SK-N-SH (cell line): ENCODE measurements at regions not wholly inside any gene's neighbourhood (a gene's known extent, or its start where the extent isn't known, plus 50 kb on each side); places are given as distances from the start of the nearest gene placed in this dataset.

ENCODE experiments used
- CTCF ChIA-PET: fragments of 300-600, 350-600 bp; formaldehyde crosslinking; extraction: SDS; loops from one replicate; lab custom pipeline; 2021; lab: Yijun Ruan, JAX
- POLR2A ChIA-PET: fragments of 350-600 bp; sonication (Branson Sonifier 250); formaldehyde crosslinking; extraction: SDS; loops from one replicate; lab custom pipeline; 2020; ENCODE audit warnings: antibody characterized with exemption, inconsistent platforms; lab: Yijun Ruan, JAX
- DNase-seq: peaks from one replicate; pipeline ENCODE4 v3.0.0; 2012
- H2AFZ ChIP-seq: fragments of 200-600 bp; sonication (generic); 2 replicates; pipeline ENCODE4 v1.8.1; 2016; ENCODE audit warnings: antibody characterized with exemption, mild to moderate bottlenecking, low read depth
- H3F3A ChIP-seq: fragments of 200-600 bp; sonication (generic); replicated peaks from 2 replicates; pipeline ENCODE3; 2016; ENCODE audit warnings: antibody characterized with exemption, mild to moderate bottlenecking; ENCODE audit not compliant: insufficient read depth
- H3K27ac ChIP-seq, 2 experiments: fragments of 200-500 bp in 1 of 2; fragments of 200-600 bp in 1 of 2; sonication (Bioruptor generic) in 1 of 2; sonication (generic), shearing (Covaris generic) in 1 of 2; 2 replicates each; pipeline versions ENCODE4 v1.5.1 to v1.6.1; 2014 to 2016; ENCODE audit warnings: low read depth in 2 of 2, inconsistent platforms in 1 of 2, low read length in 1 of 2, mild to moderate bottlenecking in 1 of 2, mixed read lengths in 1 of 2
- H3K27me3 ChIP-seq: fragments of 200-600 bp; sonication (generic), shearing (Covaris generic); 2 replicates; pipeline ENCODE4 v1.6.1; 2016; ENCODE audit warnings: mixed run types; ENCODE audit not compliant: insufficient read depth
- H3K36me3 ChIP-seq, 2 experiments: fragments of 200-500 bp in 1 of 2; fragments of 200-600 bp in 1 of 2; sonication (Bioruptor generic) in 1 of 2; sonication (generic) in 1 of 2; replicated peaks in 1 of 2; 2 replicates each; pipeline versions ENCODE3 to v1.5.1; 2014 to 2016; ENCODE audit warnings: low read length in 1 of 2, mild to moderate bottlenecking in 1 of 2; ENCODE audit not compliant: insufficient read depth in 2 of 2, control insufficient read depth in 1 of 2
- H3K4me1 ChIP-seq, 2 experiments: fragments of 200-500 bp in 1 of 2; fragments of 200-600 bp in 1 of 2; sonication (Bioruptor generic) in 1 of 2; sonication (generic), shearing (Covaris generic) in 1 of 2; 2 replicates each; pipeline versions ENCODE4 v1.5.1 to v1.6.1; 2014 to 2016; ENCODE audit warnings: low read depth in 1 of 2, low read length in 1 of 2, mixed run types in 1 of 2; ENCODE audit not compliant: insufficient read depth in 2 of 2, control insufficient read depth in 1 of 2
- H3K4me2 ChIP-seq: fragments of 200-600 bp; sonication (generic), shearing (Covaris generic); 2 replicates; pipeline ENCODE4 v1.6.1; 2017; ENCODE audit warnings: mixed run types
- H3K4me3 ChIP-seq, 2 experiments: fragments of 200-500 bp in 1 of 2; fragments of 200-600 bp in 1 of 2; sonication (Bioruptor generic) in 1 of 2; sonication (generic), shearing (Covaris generic) in 1 of 2; 2 replicates each; pipeline versions ENCODE4 v1.5.1 to v1.8.1; 2014 to 2016; ENCODE audit warnings: low read depth in 2 of 2, inconsistent platforms in 1 of 2, low read length in 1 of 2, mild to moderate bottlenecking in 1 of 2, mixed read lengths in 1 of 2, moderate library complexity in 1 of 2
- H3K79me2 ChIP-seq: fragments of 200-600 bp; sonication (generic); 2 replicates; pipeline ENCODE4 v1.8.1; 2017; ENCODE audit warnings: mild to moderate bottlenecking; ENCODE audit not compliant: insufficient read depth
- H3K9ac ChIP-seq: fragments of 200-600 bp; sonication (generic); 2 replicates; pipeline ENCODE4 v1.6.1; 2017; ENCODE audit warnings: mixed run types
- H3K9me2 ChIP-seq: fragments of 200-600 bp; sonication (generic); 2 replicates; pipeline ENCODE4 v1.6.1; 2017; ENCODE audit warnings: mixed run types
- H3K9me3 ChIP-seq: fragments of 200-600 bp; sonication (generic); 2 replicates; pipeline ENCODE4 v1.6.1; 2017; ENCODE audit warnings: mixed run types, mild to moderate bottlenecking, moderate library complexity
- H4K20me1 ChIP-seq: fragments of 200-600 bp; sonication (generic); 2 replicates; pipeline ENCODE4 v1.6.1; 2017; ENCODE audit warnings: mild to moderate bottlenecking, mixed run types; ENCODE audit not compliant: insufficient read depth
- ELF1 ChIP-seq: IDR thresholded peaks from 2 replicates; pipeline ENCODE4 v1.4.0; 2012
- EP300 ChIP-seq, 2 experiments: IDR thresholded peaks; 2 replicates each; pipeline versions ENCODE4 v1.4.0 to v1.6.1; 2012; ENCODE audit warnings: borderline replicate concordance in 1 of 2, low read depth in 1 of 2, low read length in 1 of 2
- FOXJ3 ChIP-seq: sonication (generic); formaldehyde crosslinking; IDR thresholded peaks from 2 replicates; pipeline ENCODE4 v1.5.1; 2020; ENCODE audit warnings: mild to moderate bottlenecking, missing genetic modification reagents
- FOXM1 ChIP-seq: IDR thresholded peaks from 2 replicates; pipeline ENCODE4 v1.4.0; 2012; ENCODE audit warnings: low read depth, mild to moderate bottlenecking
- MXI1 ChIP-seq: IDR thresholded peaks from 2 replicates; pipeline ENCODE4 v1.6.1; 2012; ENCODE audit warnings: mild to moderate bottlenecking, low read depth, low read length, improper control_type of control experiment
- NFIC ChIP-seq: IDR thresholded peaks from 2 replicates; pipeline ENCODE4 v1.4.0; 2012; ENCODE audit warnings: borderline replicate concordance
- RCOR1 ChIP-seq: fragments of 150-350 bp; IDR thresholded peaks from 2 replicates; pipeline ENCODE4 v1.6.1; 2017; ENCODE audit warnings: antibody characterized with exemption, low read length
- REST ChIP-seq: IDR thresholded peaks from 2 replicates; pipeline ENCODE4 v1.6.1; 2012; ENCODE audit warnings: mild to moderate bottlenecking, low read depth, low read length, moderate library complexity
- RXRA ChIP-seq: IDR thresholded peaks from 2 replicates; pipeline ENCODE4 v1.4.0; 2012; ENCODE audit warnings: low read depth, mild to moderate bottlenecking, borderline replicate concordance
- SIN3A ChIP-seq: IDR thresholded peaks from 2 replicates; pipeline ENCODE4 v1.6.1; 2012; ENCODE audit warnings: low read depth, mild to moderate bottlenecking, low read length, moderate library complexity, borderline replicate concordance
- TAF1 ChIP-seq: IDR thresholded peaks from 2 replicates; pipeline ENCODE4 v1.6.1; 2012; ENCODE audit warnings: low read depth, mild to moderate bottlenecking, low read length, moderate library complexity, borderline replicate concordance
- TCF12 ChIP-seq: IDR thresholded peaks from 2 replicates; pipeline ENCODE4 v1.4.0; 2012
- TEAD4 ChIP-seq: IDR thresholded peaks from 2 replicates; pipeline ENCODE4 v1.4.0; 2012; ENCODE audit warnings: mild to moderate bottlenecking, borderline replicate concordance; ENCODE audit not compliant: insufficient read depth
- WGBS: methylation state at CpG from one replicate; pipeline ENCODE4 v1.1.6; 2017; ENCODE audit warnings: low lambda C conversion rate; 5-methylcytosine and 5-hydroxymethylcytosine counted together
- TF ChIP-seq, protein P1 (sequence below): fragments of 150-350 bp; IDR thresholded peaks from 2 replicates; pipeline ENCODE4 v1.6.1; 2017; ENCODE audit warnings: antibody characterized with exemption, low read length, low read depth, borderline replicate concordance
- TF ChIP-seq, protein P2 (sequence below): fragments of 200-600 bp; sonication (generic); IDR thresholded peaks from 2 replicates; pipeline ENCODE4 v1.6.1; 2017; ENCODE audit warnings: antibody characterized with exemption, mild to moderate bottlenecking, moderate library complexity

DNA sequence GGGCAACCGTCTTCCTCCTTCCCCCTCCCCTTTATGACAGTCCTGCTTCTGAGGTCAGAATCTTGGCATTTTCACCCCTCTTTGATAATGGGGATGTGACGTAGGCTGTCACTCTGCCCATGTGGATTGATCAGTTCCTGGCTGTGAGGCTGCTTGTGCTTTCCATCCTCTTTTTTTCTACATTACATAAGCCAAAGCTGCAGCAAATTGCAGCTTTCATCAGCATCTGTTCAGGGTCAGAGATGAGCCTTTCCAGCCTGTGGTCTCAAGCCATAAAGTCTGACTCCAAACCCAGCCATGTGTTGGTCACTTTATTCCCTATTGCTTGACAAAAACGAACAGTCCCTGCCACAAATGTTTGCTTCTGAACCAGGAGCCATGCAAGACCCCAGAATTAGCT lies 535.1 kb downstream of the CDH11 start:
- WGBS: 58% methylated on average over 3 of the region's 3 CpGs
- POLR2A ChIA-PET: no interaction called here

DNA sequence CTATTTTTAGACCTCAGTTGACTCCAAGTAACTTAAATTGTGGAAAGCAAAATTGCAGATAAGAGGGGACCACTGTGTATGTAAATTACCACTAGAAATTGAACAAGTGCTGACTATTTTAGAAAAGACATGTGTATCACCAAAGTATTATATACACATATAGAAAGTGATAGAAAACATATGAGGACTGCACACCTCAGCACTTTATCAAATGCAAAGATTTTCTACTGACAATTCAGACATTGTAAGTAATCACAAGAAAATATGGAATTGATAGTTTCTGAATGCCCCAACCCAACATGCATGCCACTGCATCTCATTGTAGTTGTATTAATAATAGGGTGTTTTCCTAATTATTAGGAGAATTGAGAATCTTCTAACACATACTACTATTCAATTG lies 536.5 kb downstream of the CDH11 start:
- no peaks in the 10 kb centered on the region for H3K27me3 ChIP-seq
- H3K4me1 ChIP-seq: peaks cover 0 to 4% of the 10 kb centered on the region in 2 experiments; a peak in 2 of 4 replicates
- no peak overlapping the region for H3K9ac ChIP-seq
- H3K9me2 ChIP-seq: no peaks in the 10 kb centered on the region
- H3K27ac ChIP-seq: no peak overlapping the region
- no peaks in the 10 kb centered on the region for H4K20me1 ChIP-seq
- H3K4me3 ChIP-seq: no peak overlapping the region
- DNase-seq: no peak
- H3K79me2 ChIP-seq: no peaks in the 10 kb centered on the region
- H2AFZ ChIP-seq: no peak overlapping the region
- peaks cover 11% of the 10 kb centered on the region for H3F3A ChIP-seq
- ChIA-PET POLR2A (no interaction called here), CTCF (no interaction called here)
- no peaks in the 10 kb centered on the region for H3K36me3 ChIP-seq
- TF ChIP-seq RXRA (no peak), TEAD4 (no peak), ELF1 (no peak), TAF1 (no peak), TCF12 (no peak), FOXJ3 (no peak), FOXM1 (no peak), SIN3A (no peak), RCOR1 (no peak)
- TF ChIP-seq, protein P1, sequence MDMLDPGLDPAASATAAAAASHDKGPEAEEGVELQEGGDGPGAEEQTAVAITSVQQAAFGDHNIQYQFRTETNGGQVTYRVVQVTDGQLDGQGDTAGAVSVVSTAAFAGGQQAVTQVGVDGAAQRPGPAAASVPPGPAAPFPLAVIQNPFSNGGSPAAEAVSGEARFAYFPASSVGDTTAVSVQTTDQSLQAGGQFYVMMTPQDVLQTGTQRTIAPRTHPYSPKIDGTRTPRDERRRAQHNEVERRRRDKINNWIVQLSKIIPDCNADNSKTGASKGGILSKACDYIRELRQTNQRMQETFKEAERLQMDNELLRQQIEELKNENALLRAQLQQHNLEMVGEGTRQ: no peak
- TF ChIP-seq, protein P2, sequence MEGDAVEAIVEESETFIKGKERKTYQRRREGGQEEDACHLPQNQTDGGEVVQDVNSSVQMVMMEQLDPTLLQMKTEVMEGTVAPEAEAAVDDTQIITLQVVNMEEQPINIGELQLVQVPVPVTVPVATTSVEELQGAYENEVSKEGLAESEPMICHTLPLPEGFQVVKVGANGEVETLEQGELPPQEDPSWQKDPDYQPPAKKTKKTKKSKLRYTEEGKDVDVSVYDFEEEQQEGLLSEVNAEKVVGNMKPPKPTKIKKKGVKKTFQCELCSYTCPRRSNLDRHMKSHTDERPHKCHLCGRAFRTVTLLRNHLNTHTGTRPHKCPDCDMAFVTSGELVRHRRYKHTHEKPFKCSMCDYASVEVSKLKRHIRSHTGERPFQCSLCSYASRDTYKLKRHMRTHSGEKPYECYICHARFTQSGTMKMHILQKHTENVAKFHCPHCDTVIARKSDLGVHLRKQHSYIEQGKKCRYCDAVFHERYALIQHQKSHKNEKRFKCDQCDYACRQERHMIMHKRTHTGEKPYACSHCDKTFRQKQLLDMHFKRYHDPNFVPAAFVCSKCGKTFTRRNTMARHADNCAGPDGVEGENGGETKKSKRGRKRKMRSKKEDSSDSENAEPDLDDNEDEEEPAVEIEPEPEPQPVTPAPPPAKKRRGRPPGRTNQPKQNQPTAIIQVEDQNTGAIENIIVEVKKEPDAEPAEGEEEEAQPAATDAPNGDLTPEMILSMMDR: no peak
- H3K4me2 ChIP-seq: no peak overlapping the region
- H3K9me3 ChIP-seq: peaks cover 11% of the 10 kb centered on the region; the same call in 1 of the 2 replicates

More for the DNA sequence above, 535.1 kb downstream of the CDH11 start:
- no peak overlapping the region for H3K27ac ChIP-seq
- no peak overlapping the region for H3K4me2 ChIP-seq
- H3K4me3 ChIP-seq: no peak overlapping the region
- H3K27me3 ChIP-seq: no peaks in the 10 kb centered on the region
- TF ChIP-seq MXI1: peak; percentile 18; the same call in 1 of the 2 replicates
- no peak for TF ChIP-seq REST
- TF ChIP-seq EP300 (IDR thresholded peaks at IDR 0.05; ENCODE audit: borderline replicate concordance in 1 of 2, low read depth in 1 of 2, low read length in 1 of 2): no peak
- no peak for TF ChIP-seq NFIC
- H3K36me3 ChIP-seq: no peaks in the 10 kb centered on the region
- no peak for DNase-seq
- no peaks in the 10 kb centered on the region for H3K79me2 ChIP-seq
- H3K9me3 ChIP-seq: peaks cover 24% of the 10 kb centered on the region
- H2AFZ ChIP-seq: no peak overlapping the region
- H3K9me2 ChIP-seq: no peaks in the 10 kb centered on the region
- H3F3A ChIP-seq: peaks cover 18% of the 10 kb centered on the region
- peaks cover 0 to 4% of the 10 kb centered on the region in 2 experiments; a peak in 2 of 4 replicates for H3K4me1 ChIP-seq
- H4K20me1 ChIP-seq: no peaks in the 10 kb centered on the region
- no peak overlapping the region for H3K9ac ChIP-seq
- CTCF ChIA-PET: interaction anchor here (0.6 kb wide), 1 partner anchor 27 kb away, joined by 3 read pairs; no protein-coding TSS in a partner anchor
